Osteoblast (primary cell): ENCODE measurements at regions not wholly inside any gene's neighbourhood (a gene's known extent, or its start where the extent isn't known, plus 50 kb on each side); places are given as distances from the start of the nearest gene placed in this dataset.
A peak's percentile ranks its signal among the peaks of the same experiment; 100 is the strongest.

Source experiments
- DNase-seq: peaks from one replicate; pipeline ENCODE4 v3.0.0; 2011; ENCODE audit warnings: low spot score, mixed read lengths; ENCODE audit not compliant: insufficient read length; ENCODE audit errors: missing footprints
- H2AFZ ChIP-seq: 2 replicates; pipeline ENCODE4 v1.6.0; 2011; ENCODE audit warnings: mild to moderate bottlenecking, low read length
- H3K27ac ChIP-seq: 2 replicates; pipeline ENCODE4 v1.5.1; 2011; ENCODE audit warnings: mild to moderate bottlenecking, low read depth, low read length, moderate library complexity
- H3K27me3 ChIP-seq: 2 replicates; pipeline ENCODE4 v1.6.0; 2012; ENCODE audit warnings: mild to moderate bottlenecking, control low read depth, inconsistent platforms, low read length, moderate library complexity; ENCODE audit not compliant: insufficient read depth
- H3K36me3 ChIP-seq: 2 replicates; pipeline ENCODE4 v1.5.1; 2011; ENCODE audit warnings: mild to moderate bottlenecking, low read length, control low read depth, moderate library complexity; ENCODE audit not compliant: insufficient read depth
- H3K4me1 ChIP-seq: 2 replicates; pipeline ENCODE4 v1.5.1; 2011; ENCODE audit warnings: mild to moderate bottlenecking, low read length, control low read depth, moderate library complexity; ENCODE audit not compliant: insufficient read depth
- H3K4me2 ChIP-seq: 2 replicates; pipeline ENCODE4 v1.6.0; 2011; ENCODE audit warnings: mild to moderate bottlenecking, low read length; ENCODE audit not compliant: insufficient read depth
- H3K4me3 ChIP-seq: fragments of 200-600 bp; sonication (generic); 3 replicates; pipeline ENCODE4 v1.5.1; 2012; ENCODE audit warnings: mild to moderate bottlenecking, low read length, inconsistent platforms; ENCODE audit not compliant: insufficient read depth
- H3K79me2 ChIP-seq: 2 replicates; pipeline ENCODE4 v1.6.0; 2012; ENCODE audit warnings: mild to moderate bottlenecking, low read length, control low read depth, inconsistent platforms; ENCODE audit not compliant: insufficient read depth
- H3K9me3 ChIP-seq: 2 replicates; pipeline ENCODE4 v1.5.1; 2011; ENCODE audit warnings: low read depth, low read length, control low read depth
- H4K20me1 ChIP-seq: 2 replicates; pipeline ENCODE4 v1.6.0; 2012; ENCODE audit warnings: mild to moderate bottlenecking, low read length, control low read depth; ENCODE audit not compliant: insufficient read depth
- TF ChIP-seq, protein P1 (sequence below): IDR thresholded peaks from 2 replicates; pipeline ENCODE4 v1.5.1; 2011; ENCODE audit warnings: mild to moderate bottlenecking, low read depth, low read length, moderate library complexity; ENCODE audit errors: extremely low read depth

DNA sequence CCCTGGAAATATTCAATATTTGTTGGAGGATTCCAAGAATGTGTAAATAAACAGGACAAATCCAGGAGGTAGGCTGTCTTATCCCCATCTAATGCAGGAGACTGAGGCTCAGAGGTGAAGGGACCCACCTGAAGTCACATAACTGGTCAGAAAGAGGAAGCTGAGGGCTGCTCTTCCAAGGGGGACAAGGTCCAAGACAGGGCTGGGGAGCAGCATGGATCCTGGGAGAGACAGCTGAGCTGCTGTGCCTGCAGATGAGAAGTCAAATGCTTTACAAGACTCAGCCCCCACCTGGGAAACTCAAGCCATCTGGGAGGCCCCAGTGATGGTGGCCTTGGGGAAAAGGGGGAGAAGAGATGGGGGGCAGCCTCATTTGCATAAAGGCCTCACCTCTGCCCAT is 224.4 kb downstream of the PTPRU start:
- no peak overlapping the region for H3K27ac ChIP-seq
- no peaks in the 10 kb centered on the region for H3K36me3 ChIP-seq
- no peak overlapping the region for H3K4me3 ChIP-seq
- no peak overlapping the region for H2AFZ ChIP-seq
- TF ChIP-seq, protein P1, sequence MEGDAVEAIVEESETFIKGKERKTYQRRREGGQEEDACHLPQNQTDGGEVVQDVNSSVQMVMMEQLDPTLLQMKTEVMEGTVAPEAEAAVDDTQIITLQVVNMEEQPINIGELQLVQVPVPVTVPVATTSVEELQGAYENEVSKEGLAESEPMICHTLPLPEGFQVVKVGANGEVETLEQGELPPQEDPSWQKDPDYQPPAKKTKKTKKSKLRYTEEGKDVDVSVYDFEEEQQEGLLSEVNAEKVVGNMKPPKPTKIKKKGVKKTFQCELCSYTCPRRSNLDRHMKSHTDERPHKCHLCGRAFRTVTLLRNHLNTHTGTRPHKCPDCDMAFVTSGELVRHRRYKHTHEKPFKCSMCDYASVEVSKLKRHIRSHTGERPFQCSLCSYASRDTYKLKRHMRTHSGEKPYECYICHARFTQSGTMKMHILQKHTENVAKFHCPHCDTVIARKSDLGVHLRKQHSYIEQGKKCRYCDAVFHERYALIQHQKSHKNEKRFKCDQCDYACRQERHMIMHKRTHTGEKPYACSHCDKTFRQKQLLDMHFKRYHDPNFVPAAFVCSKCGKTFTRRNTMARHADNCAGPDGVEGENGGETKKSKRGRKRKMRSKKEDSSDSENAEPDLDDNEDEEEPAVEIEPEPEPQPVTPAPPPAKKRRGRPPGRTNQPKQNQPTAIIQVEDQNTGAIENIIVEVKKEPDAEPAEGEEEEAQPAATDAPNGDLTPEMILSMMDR = no peak
- no peaks in the 10 kb centered on the region for H3K27me3 ChIP-seq
- no peak overlapping the region for H3K4me2 ChIP-seq
- H3K79me2 ChIP-seq = no peaks in the 10 kb centered on the region
- no peaks in the 10 kb centered on the region for H4K20me1 ChIP-seq
- no peaks in the 10 kb centered on the region for H3K4me1 ChIP-seq
- peak; percentile 21 for DNase-seq
- no peaks in the 10 kb centered on the region for H3K9me3 ChIP-seq

DNA sequence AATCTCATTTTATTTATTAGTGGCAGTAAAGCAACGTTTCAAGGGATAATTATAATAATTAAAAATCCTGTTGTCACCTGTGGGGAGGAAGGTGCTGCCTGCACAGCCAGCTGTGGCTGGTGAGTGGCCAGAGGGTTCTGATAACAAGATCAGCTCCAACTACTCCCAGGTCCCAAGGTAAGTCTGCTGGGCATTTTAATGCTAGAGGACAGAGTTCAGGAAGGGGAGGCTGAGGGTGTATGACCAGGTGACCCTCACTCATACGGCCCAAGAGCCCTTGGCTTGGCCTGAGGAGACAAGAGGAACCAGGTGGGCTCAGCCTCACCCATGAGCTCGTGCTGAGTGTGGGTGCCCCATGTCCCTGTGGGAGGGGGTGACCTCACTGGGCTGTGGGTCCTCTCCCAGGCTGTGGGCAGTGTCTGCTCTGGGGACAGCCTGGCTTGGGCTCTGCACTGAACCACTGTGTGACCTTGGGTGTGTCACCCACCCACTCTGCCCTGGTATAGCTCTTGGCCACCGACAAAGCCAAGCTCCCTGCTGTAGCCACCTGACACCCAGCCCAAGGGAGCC is 223.8 kb downstream of the PTPRU start:
- no peak overlapping the region for H3K27ac ChIP-seq
- TF ChIP-seq, protein P1 = no peak
- no peaks in the 10 kb centered on the region for H3K36me3 ChIP-seq
- H3K9me3 ChIP-seq = no peaks in the 10 kb centered on the region
- no peak overlapping the region for H3K4me2 ChIP-seq
- no peak overlapping the region for H2AFZ ChIP-seq
- peak; percentile 19 for DNase-seq
- no peaks in the 10 kb centered on the region for H3K79me2 ChIP-seq
- no peaks in the 10 kb centered on the region for H3K27me3 ChIP-seq
- no peak overlapping the region for H3K4me3 ChIP-seq
- no peaks in the 10 kb centered on the region for H3K4me1 ChIP-seq
- H4K20me1 ChIP-seq = no peaks in the 10 kb centered on the region

DNA sequence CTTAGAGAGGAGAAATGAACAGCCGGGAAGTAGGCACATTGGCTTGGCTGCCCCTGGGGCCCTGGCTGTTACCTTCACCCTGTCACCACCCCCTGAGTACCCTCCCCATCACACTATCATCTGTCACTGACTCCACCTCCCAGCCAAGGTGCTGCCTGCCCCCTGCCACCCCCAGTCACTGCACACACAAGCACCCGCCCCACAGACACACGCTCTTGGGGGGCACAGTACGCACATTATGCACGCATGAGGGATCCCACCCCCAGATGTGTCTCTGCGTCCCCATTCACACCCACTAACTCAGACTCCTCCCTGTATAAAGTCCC is 223.3 kb downstream of the PTPRU start:
- Histone ChIP-seq H2AFZ (no peak overlapping the region), H3K79me2 (no peaks in the 10 kb centered on the region), H3K4me2 (no peak overlapping the region), H4K20me1 (no peaks in the 10 kb centered on the region), H3K27ac (no peak overlapping the region), H3K4me3 (no peak overlapping the region), H3K27me3 (no peaks in the 10 kb centered on the region), H3K36me3 (no peaks in the 10 kb centered on the region), H3K4me1 (no peaks in the 10 kb centered on the region), H3K9me3 (no peaks in the 10 kb centered on the region)
- DNase-seq = peak; percentile 29
- TF ChIP-seq, protein P1 = no peak

GRCh38 chr1:29458737-29459619 is 222.7 kb downstream of the PTPRU start:
- no peaks in the 10 kb centered on the region for H3K27me3 ChIP-seq
- no peaks in the 10 kb centered on the region for H4K20me1 ChIP-seq
- no peak overlapping the region for H3K4me2 ChIP-seq
- H3K4me1 ChIP-seq = no peaks in the 10 kb centered on the region
- peak; percentile 21 for DNase-seq
- H3K9me3 ChIP-seq = no peaks in the 10 kb centered on the region
- H3K4me3 ChIP-seq = no peak overlapping the region
- no peak overlapping the region for H3K27ac ChIP-seq
- H3K79me2 ChIP-seq = no peaks in the 10 kb centered on the region
- TF ChIP-seq, protein P1 = no peak
- no peaks in the 10 kb centered on the region for H3K36me3 ChIP-seq
- no peak overlapping the region for H2AFZ ChIP-seq
